Transverse colon (tissue), 4 donors: ENCODE measurements at regions not wholly inside any gene's neighbourhood (a gene's known extent, or its start where the extent isn't known, plus 50 kb on each side); places are given as distances from the start of the nearest gene placed in this dataset.

Source experiments
- DNase-seq: peaks from one replicate; pipeline ENCODE4 v3.0.0-alpha.2; 2019
- H3K27ac ChIP-seq, 4 donors: fragments of 200-600 bp; sonication (generic); 2 replicates each; pipeline ENCODE4 v1.5.1; 2016 to 2018; ENCODE audit warnings: inconsistent platforms in 4 of 4
- H3K27me3 ChIP-seq: fragments of 200-600 bp; sonication (generic); 2 replicates; pipeline ENCODE4 v1.5.1; 2017; ENCODE audit warnings: inconsistent platforms
- H3K36me3 ChIP-seq, 4 donors: fragments of 200-600 bp; sonication (generic); 2 replicates each; pipeline ENCODE4 v1.5.1; 2017 to 2019; ENCODE audit warnings: inconsistent platforms in 4 of 4
- H3K4me1 ChIP-seq, 4 donors: fragments of 200-600 bp; sonication (generic); 2 replicates each; pipeline ENCODE4 v1.5.1; 2017 to 2020; ENCODE audit warnings: inconsistent platforms in 4 of 4
- H3K4me3 ChIP-seq, 4 donors: fragments of 200-600 bp; sonication (generic); 1 replicate in 1 of 4; 2 replicates in 3 of 4; pipeline versions ENCODE4 v1.5.1 to v1.6.1; 2017 to 2019; ENCODE audit warnings: inconsistent platforms in 4 of 4
- H3K9me3 ChIP-seq, 2 donors: fragments of 200-600 bp; sonication (generic); 2 replicates each; pipeline ENCODE4 v1.5.1; 2017 to 2019; ENCODE audit warnings: inconsistent platforms in 2 of 2
- EP300 ChIP-seq: sonication (generic); formaldehyde crosslinking; IDR thresholded peaks from one replicate; pipeline ENCODE4 v1.6.1; 2017; ENCODE audit warnings: antibody characterized with exemption, low read depth
- POLR2A ChIP-seq: fragments of 450-650 bp; IDR thresholded peaks from one replicate; pipeline ENCODE4 v1.6.1; 2016; ENCODE audit warnings: antibody characterized with exemption, mild to moderate bottlenecking, moderate library complexity
- POLR2AphosphoS5 ChIP-seq, 3 donors: sonication (generic); formaldehyde crosslinking; IDR thresholded peaks; one replicate each; pipeline ENCODE4 v1.6.1; 2016; ENCODE audit warnings: antibody characterized with exemption in 3 of 3
- WGBS, 2 donors: methylation state at CpG; one replicate each; pipeline ENCODE4 v1.1.5; 2018; ENCODE audit warnings: low coverage in 1 of 2; 5-methylcytosine and 5-hydroxymethylcytosine counted together
- in situ Hi-C, 4 donors: fragments of 200-750 bp; cut with MboI; loops; one replicate each; pipeline versions ENCODE4 v1.15.0 to v1.15.1; 2017; ENCODE audit warnings: low sequenced_read_pairs in 3 of 4, low pct_ligation_motif_present in 1 of 4, low pct_unique_long_range_greater_than_20kb in 1 of 4
- intact Hi-C: fragments of 100-400 bp; cut with DNase I; formaldehyde crosslinking; loops from one replicate; pipeline ENCODE4 v1.15.1; 2023; ENCODE audit warnings: low total_unique reads
- TF ChIP-seq, protein P1 (sequence below), 5 experiments: fragments of 200-600 bp in 3 of 5; fragments of 450-650 bp in 2 of 5; sonication (generic) in 3 of 5; IDR thresholded peaks; 1 replicate in 2 of 5; 2 replicates in 3 of 5; pipeline ENCODE4 v1.5.1; 2016 to 2017; ENCODE audit warnings: antibody characterized with exemption in 5 of 5, inconsistent platforms in 3 of 5, mild to moderate bottlenecking in 2 of 5, moderate library complexity in 1 of 5

DNA sequence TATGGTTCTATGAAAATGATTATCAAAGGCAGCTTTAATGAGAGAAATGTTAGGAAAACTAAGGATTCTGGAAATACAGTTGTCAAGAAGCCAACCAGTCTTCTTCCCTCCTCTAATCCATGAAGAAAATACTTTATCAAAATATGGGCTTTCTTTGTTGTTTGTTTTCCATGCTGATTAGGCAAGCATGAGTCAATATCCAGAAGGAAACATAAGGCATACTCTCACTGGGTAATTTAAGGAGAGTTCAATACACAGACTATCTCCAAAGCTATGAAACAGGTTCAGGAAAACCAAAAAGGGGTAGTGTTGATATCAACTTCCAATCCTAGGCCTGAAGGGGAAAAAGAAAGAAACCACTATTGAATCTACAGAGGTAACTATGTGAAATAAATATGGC is 68.7 kb upstream of the CMC1 start:
- Histone ChIP-seq H3K27me3 (no peaks in the 10 kb centered on the region), H3K4me1 (peaks cover 0 to 12% (median 4%) of the 10 kb centered on the region in 4 donors), H3K4me3 (no peak overlapping the region), H3K36me3 (no peaks in the 10 kb centered on the region), H3K9me3 (no peaks in the 10 kb centered on the region), H3K27ac (no peak overlapping the region)
- intact Hi-C loops, result no loop called here
- in situ Hi-C loops, result no loop called here
- no peak for DNase-seq
- TF ChIP-seq POLR2AphosphoS5 (IDR thresholded peaks at IDR 0.05) (no peak), EP300 (no peak), POLR2A (no peak)
- TF ChIP-seq, protein P1, sequence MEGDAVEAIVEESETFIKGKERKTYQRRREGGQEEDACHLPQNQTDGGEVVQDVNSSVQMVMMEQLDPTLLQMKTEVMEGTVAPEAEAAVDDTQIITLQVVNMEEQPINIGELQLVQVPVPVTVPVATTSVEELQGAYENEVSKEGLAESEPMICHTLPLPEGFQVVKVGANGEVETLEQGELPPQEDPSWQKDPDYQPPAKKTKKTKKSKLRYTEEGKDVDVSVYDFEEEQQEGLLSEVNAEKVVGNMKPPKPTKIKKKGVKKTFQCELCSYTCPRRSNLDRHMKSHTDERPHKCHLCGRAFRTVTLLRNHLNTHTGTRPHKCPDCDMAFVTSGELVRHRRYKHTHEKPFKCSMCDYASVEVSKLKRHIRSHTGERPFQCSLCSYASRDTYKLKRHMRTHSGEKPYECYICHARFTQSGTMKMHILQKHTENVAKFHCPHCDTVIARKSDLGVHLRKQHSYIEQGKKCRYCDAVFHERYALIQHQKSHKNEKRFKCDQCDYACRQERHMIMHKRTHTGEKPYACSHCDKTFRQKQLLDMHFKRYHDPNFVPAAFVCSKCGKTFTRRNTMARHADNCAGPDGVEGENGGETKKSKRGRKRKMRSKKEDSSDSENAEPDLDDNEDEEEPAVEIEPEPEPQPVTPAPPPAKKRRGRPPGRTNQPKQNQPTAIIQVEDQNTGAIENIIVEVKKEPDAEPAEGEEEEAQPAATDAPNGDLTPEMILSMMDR (IDR thresholded peaks at IDR 0.05), result no peak

DNA sequence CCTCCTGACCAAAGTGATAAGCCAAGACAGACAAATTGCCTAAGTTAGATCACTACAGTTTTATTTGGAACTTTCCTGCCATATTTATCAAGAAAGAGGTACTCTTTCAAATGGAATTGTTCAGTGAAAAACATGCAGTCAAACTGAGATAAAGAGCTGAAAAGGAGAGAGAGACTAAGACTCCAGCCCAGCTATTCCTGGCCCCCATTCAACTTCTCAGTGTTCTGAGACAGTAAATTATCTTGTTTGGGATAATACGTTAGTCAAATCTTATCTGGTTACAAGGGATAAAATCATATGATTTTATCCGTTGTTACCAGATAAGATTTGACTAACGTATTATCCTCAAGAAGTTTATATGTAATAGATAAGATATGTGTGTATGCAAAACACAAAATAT is 67.6 kb upstream of the CMC1 start:
- in situ Hi-C loops, result no loop called here
- Histone ChIP-seq H3K36me3 (no peaks in the 10 kb centered on the region), H3K27ac (no peak overlapping the region), H3K4me3 (no peak overlapping the region), H3K27me3 (no peaks in the 10 kb centered on the region), H3K9me3 (no peaks in the 10 kb centered on the region), H3K4me1 (peaks cover 0 to 12% (median 4%) of the 10 kb centered on the region in 4 donors)
- no peak for DNase-seq
- intact Hi-C loops, result no loop called here
- 37 to 57% methylated on average over 3 of the region's 3 CpGs for WGBS, 2 donors
- TF ChIP-seq EP300 (no peak), POLR2AphosphoS5 (IDR thresholded peaks at IDR 0.05) (no peak), POLR2A (no peak)
- TF ChIP-seq, protein P1 (IDR thresholded peaks at IDR 0.05), result no peak

DNA sequence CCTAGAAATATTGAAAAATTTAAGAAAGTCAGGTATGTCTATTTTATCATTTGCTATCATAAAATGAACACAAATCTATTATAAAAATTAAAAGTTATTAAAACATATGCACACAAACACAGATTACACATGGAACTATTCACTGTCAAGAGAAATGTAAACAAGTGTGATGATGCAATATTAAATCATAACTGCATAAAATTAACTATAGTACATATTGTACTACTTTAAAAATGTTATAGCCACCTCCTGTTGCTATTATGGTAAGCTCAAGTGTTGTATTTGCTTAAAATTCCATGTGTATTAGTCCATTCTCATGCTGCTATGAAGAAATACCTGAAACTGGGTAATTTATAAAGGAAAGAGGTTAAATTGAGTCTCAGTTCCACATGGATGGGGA is 54.7 kb upstream of the CMC1 start:
- in situ Hi-C loops (no loop called here), intact Hi-C loops (no loop called here)
- no peak overlapping the region for H3K4me3 ChIP-seq
- H3K9me3 ChIP-seq, result no peaks in the 10 kb centered on the region
- H3K36me3 ChIP-seq, result no peaks in the 10 kb centered on the region
- no peaks in the 10 kb centered on the region for H3K4me1 ChIP-seq
- DNase-seq, result no peak
- H3K27ac ChIP-seq, result no peak overlapping the region
- no peaks in the 10 kb centered on the region for H3K27me3 ChIP-seq
- TF ChIP-seq POLR2AphosphoS5 (IDR thresholded peaks at IDR 0.05) (no peak), POLR2A (no peak), EP300 (no peak)
- TF ChIP-seq, protein P1 (IDR thresholded peaks at IDR 0.05), result no peak

DNA sequence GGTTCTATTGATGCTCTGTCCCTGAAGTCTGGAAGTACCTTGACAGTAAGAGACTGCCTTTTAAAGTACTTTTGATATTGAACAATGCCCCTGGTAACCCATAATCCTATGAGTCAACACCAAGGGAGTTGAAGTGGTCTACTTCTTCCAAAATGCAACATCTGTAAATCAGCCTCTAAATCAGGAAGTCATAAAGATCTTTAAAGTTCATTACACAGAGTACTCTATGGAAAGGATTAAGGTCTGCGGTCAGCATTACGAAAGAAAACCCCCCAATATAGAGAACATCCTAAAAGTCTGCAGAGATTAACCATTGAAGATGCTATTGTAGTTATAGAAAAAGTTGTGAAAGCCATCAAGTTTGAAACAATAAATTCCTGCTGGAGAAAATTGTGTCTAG is 52.7 kb upstream of the CMC1 start:
- TF ChIP-seq POLR2A (no peak), POLR2AphosphoS5 (IDR thresholded peaks at IDR 0.05) (no peak), EP300 (no peak)
- TF ChIP-seq, protein P1 (IDR thresholded peaks at IDR 0.05), result no peak
- Histone ChIP-seq H3K4me3 (no peak overlapping the region), H3K27ac (no peak overlapping the region), H3K36me3 (no peaks in the 10 kb centered on the region), H3K4me1 (no peaks in the 10 kb centered on the region), H3K9me3 (no peaks in the 10 kb centered on the region), H3K27me3 (no peaks in the 10 kb centered on the region)
- in situ Hi-C loops, result no loop called here
- DNase-seq, result no peak
- WGBS, 2 donors, result 91 to 94% methylated on average over 2 of the region's 2 CpGs
- intact Hi-C loops, result no loop called here
